IMR-90 (cell line): ENCODE measurements at regions not wholly inside any gene's neighbourhood (a gene's known extent, or its start where the extent isn't known, plus 50 kb on each side); places are given as distances from the start of the nearest gene placed in this dataset.

Experiments used
- ATAC-seq: fragments of 200-7000 bp; cut with Tn5 transposase; 2 replicates; pipeline ENCODE4 v1.9.1; 2020; ENCODE audit warnings: low read depth, mild to moderate bottlenecking, moderate library complexity
- BruUV-seq: library from RNA; stranded (reverse); fragments of 400-500 nt; replicated peaks from 2 replicates; lab custom pipeline; 2021; lab: Mats Ljungman, UMichigan
- CTCF ChIA-PET: fragments of 300-600 bp; formaldehyde crosslinking; extraction: SDS; loops from one replicate; lab custom pipeline; 2021; ENCODE audit warnings: antibody characterized with exemption; lab: Yijun Ruan, JAX
- POLR2A ChIA-PET: fragments of 300-600 bp; sonication (Branson Sonifier 250); formaldehyde crosslinking; loops from one replicate; lab custom pipeline; 2022; ENCODE audit warnings: antibody characterized with exemption; ENCODE audit not compliant: unreplicated experiment; lab: Charles Lee
- DNase-seq: peaks from one replicate; pipeline ENCODE4 v3.0.0; 2013
- H2AFZ ChIP-seq: replicated peaks from 2 replicates; pipeline ENCODE3; 2013; ENCODE audit warnings: low read length, mild to moderate bottlenecking; ENCODE audit not compliant: poor library complexity
- H2AK5ac ChIP-seq: 2 replicates; pipeline ENCODE4 v1.6.1; 2013; ENCODE audit warnings: low read depth, low read length, inconsistent platforms
- H2AK9ac ChIP-seq: replicated peaks from 2 replicates; pipeline ENCODE3; 2013; ENCODE audit warnings: mild to moderate bottlenecking, low read depth, low read length, moderate library complexity; ENCODE audit not compliant: poor library complexity
- H2BK120ac ChIP-seq: 2 replicates; pipeline ENCODE4 v1.6.1; 2013; ENCODE audit warnings: low read depth, low read length, inconsistent platforms
- H2BK15ac ChIP-seq: 3 replicates; pipeline ENCODE4 v1.6.1; 2013; ENCODE audit warnings: low read depth, low read length, inconsistent platforms
- H2BK20ac ChIP-seq: 2 replicates; pipeline ENCODE4 v1.6.1; 2013; ENCODE audit warnings: low read depth, mild to moderate bottlenecking, inconsistent platforms, low read length, moderate library complexity
- H2BK5ac ChIP-seq: 2 replicates; pipeline ENCODE4 v1.6.1; 2013; ENCODE audit warnings: mild to moderate bottlenecking, low read depth, low read length, inconsistent platforms; ENCODE audit not compliant: poor library complexity, severe bottlenecking
- H3K14ac ChIP-seq: replicated peaks from 2 replicates; pipeline ENCODE4 v1.6.1; 2013; ENCODE audit warnings: low read depth, low read length, inconsistent platforms
- H3K18ac ChIP-seq: 2 replicates; pipeline ENCODE4 v1.6.1; 2013; ENCODE audit warnings: low read depth, low read length, control low read depth
- H3K23ac ChIP-seq: 2 replicates; pipeline ENCODE4 v1.6.1; 2013; ENCODE audit warnings: low read depth, low read length, inconsistent platforms
- H3K27ac ChIP-seq: 2 replicates; pipeline ENCODE4 v1.5.1; 2013; ENCODE audit warnings: mild to moderate bottlenecking, control low read depth, low read length; ENCODE audit not compliant: insufficient read depth
- H3K27me3 ChIP-seq: 2 replicates; pipeline ENCODE4 v1.6.1; 2013; ENCODE audit warnings: low read length; ENCODE audit not compliant: control insufficient read depth, insufficient read depth
- H3K36me3 ChIP-seq: 2 replicates; pipeline ENCODE4 v1.6.1; 2013; ENCODE audit warnings: low read length, mixed read lengths; ENCODE audit not compliant: control insufficient read depth, insufficient read depth
- H3K4ac ChIP-seq: 2 replicates; pipeline ENCODE4 v1.6.1; 2013; ENCODE audit warnings: low read depth, low read length, inconsistent platforms
- H3K4me1 ChIP-seq: 2 replicates; pipeline ENCODE4 v1.6.1; 2013; ENCODE audit warnings: low read length, mixed read lengths; ENCODE audit not compliant: control insufficient read depth, insufficient read depth
- H3K4me2 ChIP-seq: 2 replicates; pipeline ENCODE4 v1.6.1; 2013; ENCODE audit warnings: low read depth, mild to moderate bottlenecking, control low read depth, low read length, moderate library complexity
- H3K4me3 ChIP-seq: 2 replicates; pipeline ENCODE4 v1.5.1; 2013; ENCODE audit warnings: low read depth, mild to moderate bottlenecking, control low read depth, low read length, moderate library complexity; ENCODE audit not compliant: insufficient read depth
- H3K56ac ChIP-seq: 2 replicates; pipeline ENCODE4 v1.6.1; 2013; ENCODE audit warnings: low read length, inconsistent platforms; ENCODE audit not compliant: insufficient read depth; ENCODE audit errors: extremely low read depth
- H3K79me1 ChIP-seq, 2 experiments: 2 replicates each; pipeline ENCODE4 v1.6.1; 2013; ENCODE audit warnings: low read length in 2 of 2, inconsistent platforms in 1 of 2, low read depth in 1 of 2
- H3K9ac ChIP-seq: 2 replicates; pipeline ENCODE4 v1.6.1; 2013; ENCODE audit warnings: low read depth, low read length, control low read depth
- H3K9me1 ChIP-seq: 2 replicates; pipeline ENCODE4 v1.6.1; 2013; ENCODE audit warnings: low read length, inconsistent platforms; ENCODE audit not compliant: insufficient read depth
- H3K9me3 ChIP-seq: 2 replicates; pipeline ENCODE4 v1.6.1; 2013; ENCODE audit warnings: low read length; ENCODE audit not compliant: control insufficient read depth, insufficient read depth
- H4K20me1 ChIP-seq: 2 replicates; pipeline ENCODE4 v1.6.1; 2013; ENCODE audit warnings: low read length, inconsistent platforms; ENCODE audit not compliant: insufficient read depth
- H4K5ac ChIP-seq: 2 replicates; pipeline ENCODE4 v1.6.1; 2013; ENCODE audit warnings: mild to moderate bottlenecking, low read depth, low read length, control low read depth
- H4K8ac ChIP-seq, 2 experiments: 2 replicates each; pipeline ENCODE4 v1.6.1; 2013; ENCODE audit warnings: low read depth in 2 of 2, low read length in 2 of 2, control low read depth in 1 of 2, inconsistent platforms in 1 of 2
- H4K91ac ChIP-seq: 2 replicates; pipeline ENCODE4 v1.6.1; 2013; ENCODE audit warnings: low read depth, low read length, inconsistent platforms; ENCODE audit not compliant: insufficient read depth
- BHLHE40 ChIP-seq: fragments of 150-350 bp; IDR thresholded peaks from 2 replicates; pipeline ENCODE4 v1.6.1; 2016; ENCODE audit warnings: mild to moderate bottlenecking, low read depth, low read length
- CEBPB ChIP-seq: IDR thresholded peaks from 2 replicates; pipeline ENCODE4 v1.6.1; 2012; ENCODE audit warnings: low read depth, low read length, improper control_type of control experiment
- ELK1 ChIP-seq: fragments of 150-350 bp; IDR thresholded peaks from 2 replicates; pipeline ENCODE4 v1.6.1; 2016; ENCODE audit warnings: low read depth, mild to moderate bottlenecking, low read length, moderate library complexity, borderline replicate concordance
- FOS ChIP-seq: fragments of 150-350 bp; IDR thresholded peaks from 2 replicates; pipeline ENCODE4 v1.6.1; 2016; ENCODE audit warnings: low read depth, low read length
- MAFK ChIP-seq: IDR thresholded peaks from 2 replicates; pipeline ENCODE4 v1.6.1; 2012; ENCODE audit warnings: low read depth, low read length, improper control_type of control experiment
- MAZ ChIP-seq: IDR thresholded peaks from 2 replicates; pipeline ENCODE4 v1.6.1; 2012; ENCODE audit warnings: low read depth, mild to moderate bottlenecking, low read length, improper control_type of control experiment, moderate library complexity, borderline replicate concordance
- MXI1 ChIP-seq: IDR thresholded peaks from 2 replicates; pipeline ENCODE4 v1.6.1; 2012; ENCODE audit warnings: low read depth, mild to moderate bottlenecking, low read length, moderate library complexity, borderline replicate concordance
- NFE2L2 ChIP-seq: fragments of 150-350 bp; IDR thresholded peaks from 2 replicates; pipeline ENCODE4 v1.6.1; 2016; ENCODE audit warnings: low read depth, mild to moderate bottlenecking, low read length
- POLR2A ChIP-seq: IDR thresholded peaks from 2 replicates; pipeline ENCODE4 v1.6.1; 2012; ENCODE audit warnings: mild to moderate bottlenecking, low read depth, low read length
- RAD21 ChIP-seq: IDR thresholded peaks from 2 replicates; pipeline ENCODE4 v1.6.1; 2012; ENCODE audit warnings: low read length, improper control_type of control experiment
- RCOR1 ChIP-seq: IDR thresholded peaks from 2 replicates; pipeline ENCODE4 v1.6.1; 2012; ENCODE audit warnings: mild to moderate bottlenecking, low read length, improper control_type of control experiment; ENCODE audit not compliant: insufficient replicate concordance
- RFX5 ChIP-seq: IDR thresholded peaks from 2 replicates; pipeline ENCODE4 v1.8.0; 2012; ENCODE audit warnings: low read depth, mild to moderate bottlenecking, low read length, moderate library complexity
- SMC3 ChIP-seq: fragments of 150-350 bp; IDR thresholded peaks from 2 replicates; pipeline ENCODE4 v1.6.1; 2016; ENCODE audit warnings: low read depth, mild to moderate bottlenecking, antibody characterized with exemption, low read length, moderate library complexity
- USF2 ChIP-seq: fragments of 150-350 bp; IDR thresholded peaks from 2 replicates; pipeline ENCODE4 v1.6.1; 2017; ENCODE audit warnings: mild to moderate bottlenecking, antibody characterized with exemption, low read length, low read depth
- WGBS, 2 experiments: methylation state at CpG; one replicate each; pipeline versions ENCODE4 v1.1.5 to v1.1.7; 2013; ENCODE audit warnings: missing lambda C conversion rate in 2 of 2; ENCODE audit not compliant: insufficient read length in 1 of 2; ENCODE audit errors: extremely low coverage in 2 of 2; 5-methylcytosine and 5-hydroxymethylcytosine counted together
- dilution Hi-C: fragments of 300-500 bp; cut with HindIII; formaldehyde crosslinking; loops from one replicate; pipeline ENCODE4 v1.14.3; 2018; ENCODE audit warnings: low sequenced_read_pairs; ENCODE audit not compliant: unreplicated experiment
- in situ Hi-C: fragments of 300-500 bp; cut with MboI; formaldehyde crosslinking; loops from 3 replicates; pipeline ENCODE4 v1.14.3; 2019; ENCODE audit warnings: low sequenced_read_pairs, inconsistent platforms, mixed read lengths
- intact Hi-C: fragments of 100-400 bp; cut with micrococcal nuclease; formaldehyde crosslinking; loops from 2 replicates; pipeline ENCODE4 v1.10.0; 2022
- TF ChIP-seq, protein P1 (sequence below): conservative IDR thresholded peaks from 2 replicates; pipeline ENCODE4 v1.5.1; 2012; ENCODE audit warnings: mild to moderate bottlenecking, low read depth, low read length, improper control_type of control experiment

- H3K36me3 ChIP-seq: no peaks in the 10 kb centered on the region
- H2BK15ac ChIP-seq: no peak overlapping the region
- no peak overlapping the region for H4K8ac ChIP-seq
- no peak overlapping the region for H3K27ac ChIP-seq
- H3K56ac ChIP-seq: no peak overlapping the region
- in situ Hi-C loops: no loop called here
- H2AK9ac ChIP-seq: no peak overlapping the region
- no peaks in the 10 kb centered on the region for H4K20me1 ChIP-seq
- intact Hi-C loops: no loop called here
- no peak overlapping the region for H4K5ac ChIP-seq
- no peak overlapping the region for H3K4ac ChIP-seq
- no peak overlapping the region for H3K18ac ChIP-seq
- ATAC-seq: no peak
- H3K4me1 ChIP-seq: no peaks in the 10 kb centered on the region
- H3K14ac ChIP-seq: no peak overlapping the region
- WGBS, 2 experiments: no CpG with 5 or more reads among the region's 4 CpGs
- H2BK5ac ChIP-seq: no peak overlapping the region
- no peaks in the 10 kb centered on the region for H3K79me1 ChIP-seq
- H3K9me1 ChIP-seq: no peaks in the 10 kb centered on the region
- H3K27me3 ChIP-seq: no peaks in the 10 kb centered on the region; the same call in 1 of the 2 replicates
- DNase-seq: peak; percentile 0
- H2BK20ac ChIP-seq: no peak overlapping the region
- H2AFZ ChIP-seq: no peak overlapping the region
- POLR2A ChIA-PET: no interaction called here
- H3K9me3 ChIP-seq: no peaks in the 10 kb centered on the region
- no peak overlapping the region for H3K9ac ChIP-seq
- CTCF ChIA-PET: no interaction called here
- no peak overlapping the region for H3K23ac ChIP-seq
- no peak overlapping the region for H4K91ac ChIP-seq
- no peak for TF ChIP-seq SMC3
- no peak for TF ChIP-seq RFX5
- no peak for TF ChIP-seq BHLHE40
- TF ChIP-seq MXI1: no peak
- no peak for TF ChIP-seq ELK1
- TF ChIP-seq NFE2L2: no peak
- no peak for TF ChIP-seq RCOR1
- TF ChIP-seq POLR2A: no peak
- no peak for TF ChIP-seq CEBPB
- no peak for TF ChIP-seq MAZ
- no peak for TF ChIP-seq FOS
- no peak for TF ChIP-seq USF2
- peak; percentile 36; the same call in 1 of the 2 replicates for TF ChIP-seq RAD21
- TF ChIP-seq, protein P1, sequence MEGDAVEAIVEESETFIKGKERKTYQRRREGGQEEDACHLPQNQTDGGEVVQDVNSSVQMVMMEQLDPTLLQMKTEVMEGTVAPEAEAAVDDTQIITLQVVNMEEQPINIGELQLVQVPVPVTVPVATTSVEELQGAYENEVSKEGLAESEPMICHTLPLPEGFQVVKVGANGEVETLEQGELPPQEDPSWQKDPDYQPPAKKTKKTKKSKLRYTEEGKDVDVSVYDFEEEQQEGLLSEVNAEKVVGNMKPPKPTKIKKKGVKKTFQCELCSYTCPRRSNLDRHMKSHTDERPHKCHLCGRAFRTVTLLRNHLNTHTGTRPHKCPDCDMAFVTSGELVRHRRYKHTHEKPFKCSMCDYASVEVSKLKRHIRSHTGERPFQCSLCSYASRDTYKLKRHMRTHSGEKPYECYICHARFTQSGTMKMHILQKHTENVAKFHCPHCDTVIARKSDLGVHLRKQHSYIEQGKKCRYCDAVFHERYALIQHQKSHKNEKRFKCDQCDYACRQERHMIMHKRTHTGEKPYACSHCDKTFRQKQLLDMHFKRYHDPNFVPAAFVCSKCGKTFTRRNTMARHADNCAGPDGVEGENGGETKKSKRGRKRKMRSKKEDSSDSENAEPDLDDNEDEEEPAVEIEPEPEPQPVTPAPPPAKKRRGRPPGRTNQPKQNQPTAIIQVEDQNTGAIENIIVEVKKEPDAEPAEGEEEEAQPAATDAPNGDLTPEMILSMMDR: 0 out of 2 replicates have a peak, but pooled peaks have one; percentile 14
- TF ChIP-seq MAFK: no peak
- H3K4me2 ChIP-seq: no peak overlapping the region
- dilution Hi-C loops: no loop called here
- no peak overlapping the region for H2AK5ac ChIP-seq
- no peak overlapping the region for H2BK120ac ChIP-seq
- BruUV-seq: no TSS peak
- no peak overlapping the region for H3K4me3 ChIP-seq
Measured at GRCh38 chr3:28799084-28799483, 450.5 kb upstream of the AZI2 start.
